Neural crest cell (in vitro differentiated cells): ENCODE measurements at regions not wholly inside any gene's neighbourhood (a gene's known extent, or its start where the extent isn't known, plus 50 kb on each side); places are given as distances from the start of the nearest gene placed in this dataset.

Experiments
- DNase-seq: peaks from one replicate; pipeline ENCODE4 v3.0.0; 2021; ENCODE audit warnings: low read depth, mixed read lengths, low spot score
- H3K27ac Mint-ChIP-seq: one replicate; pipeline ENCODE4 v1.8.0; 2021; ENCODE audit warnings: mild to moderate bottlenecking, mixed read lengths; ENCODE audit not compliant: unreplicated experiment
- H3K27me3 Mint-ChIP-seq: 2 replicates; pipeline ENCODE4 v1.8.0; 2021; ENCODE audit warnings: low read depth, mild to moderate bottlenecking, mixed read lengths
- H3K36me3 Mint-ChIP-seq: 2 replicates; pipeline ENCODE4 v1.8.0; 2021; ENCODE audit warnings: low read depth, mild to moderate bottlenecking, mixed read lengths
- H3K4me1 Mint-ChIP-seq: 2 replicates; pipeline ENCODE4 v1.8.0; 2021; ENCODE audit warnings: mixed read lengths
- H3K4me3 Mint-ChIP-seq: one replicate; pipeline ENCODE4 v1.8.0; 2021; ENCODE audit warnings: mild to moderate bottlenecking, mixed read lengths
- H3K9me3 Mint-ChIP-seq: 2 replicates; pipeline ENCODE4 v1.8.0; 2021; ENCODE audit warnings: mixed read lengths
- TF ChIP-seq, protein P1 (sequence below): fragments of 200-600 bp; sonication (generic); conservative IDR thresholded peaks from 2 replicates; pipeline ENCODE4 v1.5.0; 2021; ENCODE audit warnings: antibody characterized with exemption, mild to moderate bottlenecking

DNA sequence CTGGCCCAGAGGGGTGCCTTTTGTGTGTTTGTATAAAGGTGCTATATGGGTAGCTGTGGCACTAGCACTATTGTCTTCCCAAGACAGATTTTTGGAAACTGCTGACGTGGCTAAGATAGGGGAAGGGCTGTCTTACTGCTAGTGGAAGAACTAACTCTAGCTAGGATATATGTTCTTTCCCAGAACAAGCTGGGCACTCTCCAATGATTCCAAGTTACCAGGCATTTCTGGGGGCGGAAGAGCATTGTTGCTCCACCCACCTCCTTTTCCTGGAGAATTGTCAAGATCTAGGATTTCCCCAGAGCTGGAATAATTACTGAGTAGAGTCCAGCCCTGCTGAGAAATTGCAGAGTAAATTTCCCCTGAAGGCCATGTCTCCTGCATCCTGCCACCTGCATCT lies 408.3 kb downstream of the KLF5 start:
- Mint-ChIP-seq H3K9me3 (peaks cover 7% of the 10 kb centered on the region), H3K27me3 (no peaks in the 10 kb centered on the region), H3K36me3 (peaks cover 2% of the 10 kb centered on the region), H3K4me1 (no peaks in the 10 kb centered on the region), H3K4me3 (no peak overlapping the region), H3K27ac (no peak overlapping the region)
- no peak for DNase-seq
- TF ChIP-seq, protein P1, sequence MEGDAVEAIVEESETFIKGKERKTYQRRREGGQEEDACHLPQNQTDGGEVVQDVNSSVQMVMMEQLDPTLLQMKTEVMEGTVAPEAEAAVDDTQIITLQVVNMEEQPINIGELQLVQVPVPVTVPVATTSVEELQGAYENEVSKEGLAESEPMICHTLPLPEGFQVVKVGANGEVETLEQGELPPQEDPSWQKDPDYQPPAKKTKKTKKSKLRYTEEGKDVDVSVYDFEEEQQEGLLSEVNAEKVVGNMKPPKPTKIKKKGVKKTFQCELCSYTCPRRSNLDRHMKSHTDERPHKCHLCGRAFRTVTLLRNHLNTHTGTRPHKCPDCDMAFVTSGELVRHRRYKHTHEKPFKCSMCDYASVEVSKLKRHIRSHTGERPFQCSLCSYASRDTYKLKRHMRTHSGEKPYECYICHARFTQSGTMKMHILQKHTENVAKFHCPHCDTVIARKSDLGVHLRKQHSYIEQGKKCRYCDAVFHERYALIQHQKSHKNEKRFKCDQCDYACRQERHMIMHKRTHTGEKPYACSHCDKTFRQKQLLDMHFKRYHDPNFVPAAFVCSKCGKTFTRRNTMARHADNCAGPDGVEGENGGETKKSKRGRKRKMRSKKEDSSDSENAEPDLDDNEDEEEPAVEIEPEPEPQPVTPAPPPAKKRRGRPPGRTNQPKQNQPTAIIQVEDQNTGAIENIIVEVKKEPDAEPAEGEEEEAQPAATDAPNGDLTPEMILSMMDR: no peak

DNA sequence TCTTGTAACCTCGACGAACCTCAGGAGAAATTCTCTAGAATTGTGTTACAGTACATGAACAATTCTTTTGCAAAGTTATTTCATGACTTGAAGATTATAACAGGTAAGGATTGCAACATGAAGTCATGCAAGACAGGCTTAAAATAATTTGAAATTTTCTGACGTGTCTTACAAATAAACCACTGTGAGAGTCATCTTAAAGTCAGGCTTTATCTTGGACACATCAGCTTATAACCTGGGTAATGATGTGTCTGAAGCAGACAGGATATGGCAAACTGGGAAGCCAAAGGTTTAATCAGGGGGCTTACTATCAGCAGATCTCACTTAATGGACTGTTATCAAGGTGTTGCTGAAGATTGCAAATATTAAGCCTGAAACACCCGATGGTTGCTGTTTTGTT lies 407.8 kb downstream of the KLF5 start:
- no peaks in the 10 kb centered on the region for H3K27me3 Mint-ChIP-seq

DNA sequence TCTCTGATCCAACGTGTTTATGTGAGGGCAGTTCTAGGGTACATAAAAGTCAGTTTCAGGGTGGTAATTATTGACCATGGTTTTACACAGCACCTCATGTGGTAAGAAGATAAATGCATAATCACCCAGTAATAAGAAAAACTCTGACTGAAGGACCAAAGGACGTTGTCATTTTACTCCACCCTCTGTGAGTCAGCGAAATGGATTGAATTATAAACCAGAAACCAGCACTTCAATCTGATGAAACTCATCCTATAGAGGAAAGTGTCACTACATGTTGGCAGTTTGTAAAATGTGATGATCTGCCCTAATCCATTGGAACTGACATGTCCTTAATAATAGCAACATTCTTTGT lies 406.8 kb downstream of the KLF5 start:
- Mint-ChIP-seq H3K36me3 (no peaks in the 10 kb centered on the region), H3K27me3 (no peaks in the 10 kb centered on the region), H3K4me3 (no peak overlapping the region), H3K27ac (no peak overlapping the region), H3K9me3 (peaks cover 6% of the 10 kb centered on the region), H3K4me1 (no peaks in the 10 kb centered on the region)
- no peak for DNase-seq
- TF ChIP-seq, protein P1: no peak

More for the DNA sequence above, 407.8 kb downstream of the KLF5 start:
- H3K4me1 Mint-ChIP-seq: no peaks in the 10 kb centered on the region
- TF ChIP-seq, protein P1: no peak
- peaks cover 2% of the 10 kb centered on the region for H3K36me3 Mint-ChIP-seq
- no peak for DNase-seq
- no peak overlapping the region for H3K4me3 Mint-ChIP-seq
- H3K9me3 Mint-ChIP-seq: peaks cover 7% of the 10 kb centered on the region
- no peak overlapping the region for H3K27ac Mint-ChIP-seq

DNA sequence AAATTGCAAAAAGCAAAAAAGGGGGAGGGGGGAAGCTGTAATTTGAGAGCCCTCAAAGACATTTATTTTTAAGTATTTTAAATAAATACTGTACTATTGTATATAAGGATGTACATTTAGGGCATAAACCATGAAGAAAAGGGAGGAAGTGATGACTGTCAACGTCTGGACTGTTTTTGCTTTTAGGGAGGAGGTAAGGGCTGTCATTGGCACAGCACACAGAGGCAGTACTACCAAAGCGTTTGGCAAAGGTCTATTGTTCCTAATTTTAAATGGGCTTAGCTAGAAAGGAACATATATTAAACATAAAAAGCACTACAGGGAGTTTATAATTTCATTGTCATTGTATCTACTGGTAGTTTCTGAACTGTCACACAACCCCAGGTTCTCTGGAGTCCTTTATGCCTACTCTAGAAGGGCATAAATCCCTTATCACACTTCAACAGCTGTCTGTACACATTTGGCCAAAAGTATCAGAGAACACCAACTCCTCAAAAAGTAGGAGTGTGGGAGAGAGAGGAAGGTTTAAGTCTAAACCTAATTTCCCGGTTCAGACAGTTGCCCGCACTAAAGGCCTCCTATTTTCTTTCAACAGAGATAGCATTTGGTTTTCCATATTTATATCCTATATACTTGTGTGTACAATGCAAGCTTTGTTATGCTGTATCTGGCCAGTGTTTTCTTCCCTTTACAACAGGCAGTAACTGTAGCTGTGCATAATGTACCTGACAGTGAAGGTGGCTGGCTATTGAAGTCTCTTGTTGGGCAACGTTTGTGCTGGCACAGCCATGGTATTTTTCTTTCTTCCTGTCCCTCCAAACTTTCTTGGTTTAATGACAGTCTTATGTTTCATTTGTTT lies 406.2 kb downstream of the KLF5 start:
- Mint-ChIP-seq H3K27me3 (no peaks in the 10 kb centered on the region), H3K27ac (no peak overlapping the region), H3K4me1 (no peaks in the 10 kb centered on the region), H3K36me3 (no peaks in the 10 kb centered on the region), H3K9me3 (peaks cover 6% of the 10 kb centered on the region), H3K4me3 (no peak overlapping the region)
- TF ChIP-seq, protein P1: no peak
- DNase-seq: no peak

DNA sequence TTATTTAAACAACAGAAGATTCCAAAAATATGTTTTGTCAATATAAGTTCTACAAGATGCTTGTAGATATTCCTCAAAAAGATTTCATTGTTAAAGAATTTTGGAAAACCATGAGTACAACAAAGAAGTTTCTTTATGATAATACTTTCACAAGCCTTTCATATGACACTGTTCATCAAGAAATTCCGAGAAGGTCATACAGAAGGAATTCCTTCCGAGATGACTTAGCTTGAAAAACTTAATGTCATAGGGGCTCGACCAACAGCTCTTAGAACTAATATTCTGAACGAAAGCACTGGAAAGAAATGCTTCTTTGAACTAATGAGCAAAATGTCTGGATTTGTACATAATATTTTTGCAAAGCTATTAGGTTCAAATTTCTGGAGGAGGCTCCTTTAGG lies 403.4 kb downstream of the KLF5 start:
- H3K27ac Mint-ChIP-seq: no peak overlapping the region
- H3K27me3 Mint-ChIP-seq: no peaks in the 10 kb centered on the region
- TF ChIP-seq, protein P1: no peak
- H3K4me1 Mint-ChIP-seq: no peaks in the 10 kb centered on the region
- peaks cover 12% of the 10 kb centered on the region for H3K9me3 Mint-ChIP-seq
- DNase-seq: no peak
- H3K4me3 Mint-ChIP-seq: no peak overlapping the region
- H3K36me3 Mint-ChIP-seq: no peaks in the 10 kb centered on the region
